Vagina (tissue), 2 donors: ENCODE measurements at regions not wholly inside any gene's neighbourhood (a gene's known extent, or its start where the extent isn't known, plus 50 kb on each side); places are given as distances from the start of the nearest gene placed in this dataset.

ENCODE experiments used
- POLR2A ChIP-seq, 2 donors: fragments of 450-650 bp; IDR thresholded peaks; one replicate each; pipeline ENCODE4 v1.6.1; 2017; ENCODE audit warnings: antibody characterized with exemption in 2 of 2, mild to moderate bottlenecking in 2 of 2, moderate library complexity in 2 of 2
- POLR2AphosphoS5 ChIP-seq, 2 donors: sonication (generic); formaldehyde crosslinking; IDR thresholded peaks; one replicate each; pipeline ENCODE4 v1.9.0; 2017; ENCODE audit warnings: antibody characterized with exemption in 2 of 2, mild to moderate bottlenecking in 2 of 2, low read depth in 1 of 2; ENCODE audit not compliant: insufficient read depth in 1 of 2
- TF ChIP-seq, protein P1 (sequence below), 3 experiments: fragments of 450-650 bp in 2 of 3; fragments of 200-600 bp in 1 of 3; sonication (generic) in 1 of 3; IDR thresholded peaks; one replicate each; pipeline ENCODE4 v1.5.1; 2017 to 2019; ENCODE audit warnings: antibody characterized with exemption in 3 of 3, mild to moderate bottlenecking in 2 of 3, moderate library complexity in 2 of 3

- TF ChIP-seq, protein P1, sequence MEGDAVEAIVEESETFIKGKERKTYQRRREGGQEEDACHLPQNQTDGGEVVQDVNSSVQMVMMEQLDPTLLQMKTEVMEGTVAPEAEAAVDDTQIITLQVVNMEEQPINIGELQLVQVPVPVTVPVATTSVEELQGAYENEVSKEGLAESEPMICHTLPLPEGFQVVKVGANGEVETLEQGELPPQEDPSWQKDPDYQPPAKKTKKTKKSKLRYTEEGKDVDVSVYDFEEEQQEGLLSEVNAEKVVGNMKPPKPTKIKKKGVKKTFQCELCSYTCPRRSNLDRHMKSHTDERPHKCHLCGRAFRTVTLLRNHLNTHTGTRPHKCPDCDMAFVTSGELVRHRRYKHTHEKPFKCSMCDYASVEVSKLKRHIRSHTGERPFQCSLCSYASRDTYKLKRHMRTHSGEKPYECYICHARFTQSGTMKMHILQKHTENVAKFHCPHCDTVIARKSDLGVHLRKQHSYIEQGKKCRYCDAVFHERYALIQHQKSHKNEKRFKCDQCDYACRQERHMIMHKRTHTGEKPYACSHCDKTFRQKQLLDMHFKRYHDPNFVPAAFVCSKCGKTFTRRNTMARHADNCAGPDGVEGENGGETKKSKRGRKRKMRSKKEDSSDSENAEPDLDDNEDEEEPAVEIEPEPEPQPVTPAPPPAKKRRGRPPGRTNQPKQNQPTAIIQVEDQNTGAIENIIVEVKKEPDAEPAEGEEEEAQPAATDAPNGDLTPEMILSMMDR (IDR thresholded peaks at IDR 0.05): no peak
- TF ChIP-seq POLR2A (IDR thresholded peaks at IDR 0.05) (no peak), POLR2AphosphoS5 (IDR thresholded peaks at IDR 0.05; ENCODE audit: insufficient read depth in 1 of 2, low read depth in 1 of 2) (no peak)
These were observed 418.2 kb downstream of the FLRT2 start for GRCh38 chr14:85948153-85948552.
